ENCODE measurements at regions not wholly inside any gene's neighbourhood (a gene's known extent, or its start where the extent isn't known, plus 50 kb on each side); places are given as distances from the start of the nearest gene placed in this dataset.

DNA sequence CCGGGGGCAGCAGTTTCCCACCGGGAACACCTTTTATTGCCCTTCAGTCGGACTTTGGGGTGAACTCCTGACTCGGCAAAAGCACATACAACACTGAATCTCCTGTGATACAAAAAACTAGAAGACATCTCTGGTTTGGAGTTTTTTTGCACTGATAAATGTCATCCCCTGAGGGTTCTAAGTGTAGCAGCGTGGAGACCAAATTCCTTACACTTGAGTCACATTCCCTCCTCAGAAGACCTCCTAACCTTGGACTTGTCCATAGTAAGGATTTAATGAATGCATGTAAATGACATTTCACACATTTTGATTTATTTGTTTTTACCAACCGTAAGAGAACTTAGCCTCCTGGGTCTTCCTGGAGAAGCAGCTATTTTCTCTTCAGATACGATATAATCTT is 54.0 kb upstream of the GPR45 start:
- Histone ChIP-seq H3K9me2 (replicated peaks; ENCODE audit: insufficient read depth) (no peaks in the 10 kb centered on the region), H4K20me1 (ENCODE audit: insufficient read depth, poor library complexity, severe bottlenecking) (no peaks in the 10 kb centered on the region), H3K4me2 (no peak overlapping the region), H3K4me1 (ENCODE audit: insufficient read depth) (peaks cover 4% of the 10 kb centered on the region), H3K27ac (no peak overlapping the region), H3K79me2 (no peaks in the 10 kb centered on the region), H2AFZ (no peak overlapping the region), H3K36me3 (replicated peaks; ENCODE audit: insufficient read depth, low read depth) (no peaks in the 10 kb centered on the region), H3K4me3 (no peak overlapping the region), H3K27me3 (no peaks in the 10 kb centered on the region), H3K9me3 (ENCODE audit: low read depth) (no peaks in the 10 kb centered on the region)
- WGBS (ENCODE audit: low lambda C conversion rate, missing lambda C conversion rate): 58% methylated on average over 7 of the region's 7 CpGs
- no peak for DNase-seq (ENCODE audit: low spot score)
- TF ChIP-seq EZH2phosphoT487 (IDR thresholded peaks at IDR 0.05; ENCODE audit: low read depth, severe bottlenecking, unreplicated experiment) (no peak), EZH2 (IDR thresholded peaks at IDR 0.05; ENCODE audit: borderline replicate concordance) (no peak)

DNA sequence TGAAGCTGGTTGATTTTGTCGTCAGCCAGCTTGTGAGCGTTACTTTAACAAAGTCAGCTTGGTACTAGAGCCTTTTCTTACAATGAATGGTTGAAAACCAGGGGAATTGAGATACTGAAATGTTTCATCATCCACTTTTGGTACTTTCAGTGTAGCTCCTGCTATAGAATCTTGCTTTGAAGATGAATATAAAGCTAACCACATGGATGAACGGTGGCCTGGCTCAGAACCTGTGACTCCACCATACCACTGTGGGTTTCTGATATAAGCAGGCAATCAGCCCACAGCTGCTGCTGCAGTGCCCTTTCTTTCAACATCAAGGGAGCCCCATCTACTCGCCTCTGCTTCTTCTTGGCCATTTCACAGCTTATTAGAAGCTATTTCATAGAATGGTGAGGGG is 53.2 kb upstream of the GPR45 start:
- no peaks in the 10 kb centered on the region for H3K27me3 ChIP-seq
- H4K20me1 ChIP-seq (ENCODE audit: insufficient read depth, poor library complexity, severe bottlenecking): no peaks in the 10 kb centered on the region
- H3K79me2 ChIP-seq: no peaks in the 10 kb centered on the region
- no peaks in the 10 kb centered on the region for H3K9me2 ChIP-seq (replicated peaks; ENCODE audit: insufficient read depth)
- H3K36me3 ChIP-seq (replicated peaks; ENCODE audit: insufficient read depth, low read depth): no peaks in the 10 kb centered on the region
- H3K4me1 ChIP-seq (ENCODE audit: insufficient read depth): peaks cover 4% of the 10 kb centered on the region
- no peak overlapping the region for H2AFZ ChIP-seq
- WGBS (ENCODE audit: low lambda C conversion rate, missing lambda C conversion rate): 91% methylated on average over 4 of the region's 4 CpGs
- TF ChIP-seq EZH2phosphoT487 (IDR thresholded peaks at IDR 0.05; ENCODE audit: low read depth, severe bottlenecking, unreplicated experiment): no peak
- DNase-seq (ENCODE audit: low spot score): no peak
- no peak overlapping the region for H3K4me2 ChIP-seq
- no peaks in the 10 kb centered on the region for H3K9me3 ChIP-seq (ENCODE audit: low read depth)
- H3K4me3 ChIP-seq: no peak overlapping the region
- no peak overlapping the region for H3K27ac ChIP-seq
